ENCODE measurements at regions not wholly inside any gene's neighbourhood (a gene's known extent, or its start where the extent isn't known, plus 50 kb on each side); places are given as distances from the start of the nearest gene placed in this dataset.

DNA sequence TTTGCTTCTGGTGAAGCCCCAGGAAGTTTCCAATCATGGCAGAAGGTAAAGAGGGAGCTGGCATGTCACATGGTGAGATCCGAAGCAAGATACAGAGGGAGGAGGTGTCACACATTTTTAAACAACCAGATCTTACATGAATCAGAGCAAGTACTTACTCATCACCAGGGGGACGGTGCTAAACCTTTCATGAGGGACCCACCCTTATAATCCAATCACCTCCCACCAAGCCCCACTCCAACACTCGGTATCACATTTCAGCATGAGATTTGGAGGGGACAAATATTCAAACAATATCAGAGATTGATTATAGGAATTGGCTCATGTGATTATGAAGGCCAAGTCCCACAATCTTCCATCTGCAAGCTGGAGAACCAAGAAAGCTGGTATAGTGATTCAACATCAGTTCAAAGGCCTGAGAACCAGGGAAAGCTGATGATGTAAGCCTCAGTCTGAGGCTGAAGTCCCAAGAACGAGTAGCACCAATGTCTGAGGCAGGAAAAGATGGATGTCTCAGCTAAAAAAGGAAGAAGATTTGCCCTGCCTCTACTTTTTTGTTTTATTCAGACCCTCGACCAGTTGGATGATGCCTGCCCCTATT is 58.6 kb upstream of the WDFY2 start:
- ChIA-PET POLR2A (interaction anchor here (1.4 kb wide), 1 partner anchor 72 kb away, joined by 3 read pairs; no protein-coding TSS in a partner anchor), CTCF (no interaction called here)
- no peaks in the 10 kb centered on the region for H3K36me3 Mint-ChIP-seq (ENCODE audit: insufficient read depth, unreplicated experiment)
- no peaks in the 10 kb centered on the region for H3K27me3 Mint-ChIP-seq (ENCODE audit: insufficient read depth, unreplicated experiment)
- TF ChIP-seq, protein P1, sequence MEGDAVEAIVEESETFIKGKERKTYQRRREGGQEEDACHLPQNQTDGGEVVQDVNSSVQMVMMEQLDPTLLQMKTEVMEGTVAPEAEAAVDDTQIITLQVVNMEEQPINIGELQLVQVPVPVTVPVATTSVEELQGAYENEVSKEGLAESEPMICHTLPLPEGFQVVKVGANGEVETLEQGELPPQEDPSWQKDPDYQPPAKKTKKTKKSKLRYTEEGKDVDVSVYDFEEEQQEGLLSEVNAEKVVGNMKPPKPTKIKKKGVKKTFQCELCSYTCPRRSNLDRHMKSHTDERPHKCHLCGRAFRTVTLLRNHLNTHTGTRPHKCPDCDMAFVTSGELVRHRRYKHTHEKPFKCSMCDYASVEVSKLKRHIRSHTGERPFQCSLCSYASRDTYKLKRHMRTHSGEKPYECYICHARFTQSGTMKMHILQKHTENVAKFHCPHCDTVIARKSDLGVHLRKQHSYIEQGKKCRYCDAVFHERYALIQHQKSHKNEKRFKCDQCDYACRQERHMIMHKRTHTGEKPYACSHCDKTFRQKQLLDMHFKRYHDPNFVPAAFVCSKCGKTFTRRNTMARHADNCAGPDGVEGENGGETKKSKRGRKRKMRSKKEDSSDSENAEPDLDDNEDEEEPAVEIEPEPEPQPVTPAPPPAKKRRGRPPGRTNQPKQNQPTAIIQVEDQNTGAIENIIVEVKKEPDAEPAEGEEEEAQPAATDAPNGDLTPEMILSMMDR (IDR thresholded peaks at IDR 0.05; ENCODE audit: insufficient read depth in 1 of 2, low read depth in 1 of 2, low read length in 1 of 2, severe bottlenecking in 1 of 2, unreplicated experiment in 1 of 2): no peak
- H3K27ac Mint-ChIP-seq (ENCODE audit: unreplicated experiment): no peak overlapping the region
- no peaks in the 10 kb centered on the region for H3K4me1 Mint-ChIP-seq (ENCODE audit: low read depth, unreplicated experiment)
- BruUV-seq (replicated peaks): no TSS peak
- no peaks in the 10 kb centered on the region for H3K9me3 ChIP-seq
- H3K4me3 Mint-ChIP-seq (ENCODE audit: unreplicated experiment): no peak overlapping the region
- no peaks in the 10 kb centered on the region for H3K9me3 Mint-ChIP-seq (ENCODE audit: unreplicated experiment)
- no peaks in the 10 kb centered on the region for H3K27me3 ChIP-seq (replicated peaks; ENCODE audit: control insufficient read depth, insufficient read depth, low read length)
- peaks cover 13% of the 10 kb centered on the region for H3K4me1 ChIP-seq
- H3K36me3 ChIP-seq (ENCODE audit: control insufficient read depth, insufficient read depth, low read length): no peaks in the 10 kb centered on the region
- no peak overlapping the region for H3K4me3 ChIP-seq (ENCODE audit: low read depth, low read length)
- no peak for DNase-seq
- intact Hi-C loops (cut with micrococcal nuclease; ENCODE audit: unreplicated experiment): no loop called here

DNA sequence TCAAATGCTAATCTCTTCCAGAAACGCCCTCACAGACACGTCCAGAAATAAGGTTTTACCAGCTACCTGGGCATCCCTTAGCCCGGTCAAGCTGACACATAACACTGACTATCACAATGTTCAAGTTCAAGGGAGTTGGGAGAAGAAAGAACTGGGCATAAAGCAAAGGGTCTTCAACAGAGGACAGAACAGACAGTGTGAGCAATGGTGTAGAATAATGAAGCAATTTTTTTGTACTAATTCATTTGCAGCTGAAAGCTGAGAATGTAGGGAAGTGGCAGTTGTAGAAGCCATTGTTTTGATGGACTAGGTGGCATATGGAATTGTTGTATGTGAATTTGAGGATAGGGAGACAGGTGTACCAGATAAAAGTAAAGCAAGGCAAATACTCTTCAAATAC is 58.1 kb upstream of the WDFY2 start:
- Mint-ChIP-seq H3K4me3 (ENCODE audit: unreplicated experiment) (no peak overlapping the region), H3K4me1 (ENCODE audit: low read depth, unreplicated experiment) (no peaks in the 10 kb centered on the region), H3K9me3 (ENCODE audit: unreplicated experiment) (no peaks in the 10 kb centered on the region), H3K27ac (ENCODE audit: unreplicated experiment) (no peak overlapping the region), H3K36me3 (ENCODE audit: insufficient read depth, unreplicated experiment) (no peaks in the 10 kb centered on the region), H3K27me3 (ENCODE audit: insufficient read depth, unreplicated experiment) (no peaks in the 10 kb centered on the region)
- TF ChIP-seq, protein P1 (IDR thresholded peaks at IDR 0.05; ENCODE audit: insufficient read depth in 1 of 2, low read depth in 1 of 2, low read length in 1 of 2, severe bottlenecking in 1 of 2, unreplicated experiment in 1 of 2): no peak
- DNase-seq: no peak
- no peaks in the 10 kb centered on the region for H3K36me3 ChIP-seq (ENCODE audit: control insufficient read depth, insufficient read depth, low read length)
- CTCF ChIA-PET: no interaction called here
- POLR2A ChIA-PET: interaction anchor here (1.4 kb wide), 1 partner anchor 73 kb away, joined by 3 read pairs; no protein-coding TSS in a partner anchor
- no TSS peak for BruUV-seq (replicated peaks)
- intact Hi-C loops (cut with micrococcal nuclease; ENCODE audit: unreplicated experiment): no loop called here
- peaks cover 13% of the 10 kb centered on the region for H3K4me1 ChIP-seq
- no peaks in the 10 kb centered on the region for H3K9me3 ChIP-seq
- no peak overlapping the region for H3K4me3 ChIP-seq (ENCODE audit: low read depth, low read length)
- no peaks in the 10 kb centered on the region for H3K27me3 ChIP-seq (replicated peaks; ENCODE audit: control insufficient read depth, insufficient read depth, low read length)

DNA sequence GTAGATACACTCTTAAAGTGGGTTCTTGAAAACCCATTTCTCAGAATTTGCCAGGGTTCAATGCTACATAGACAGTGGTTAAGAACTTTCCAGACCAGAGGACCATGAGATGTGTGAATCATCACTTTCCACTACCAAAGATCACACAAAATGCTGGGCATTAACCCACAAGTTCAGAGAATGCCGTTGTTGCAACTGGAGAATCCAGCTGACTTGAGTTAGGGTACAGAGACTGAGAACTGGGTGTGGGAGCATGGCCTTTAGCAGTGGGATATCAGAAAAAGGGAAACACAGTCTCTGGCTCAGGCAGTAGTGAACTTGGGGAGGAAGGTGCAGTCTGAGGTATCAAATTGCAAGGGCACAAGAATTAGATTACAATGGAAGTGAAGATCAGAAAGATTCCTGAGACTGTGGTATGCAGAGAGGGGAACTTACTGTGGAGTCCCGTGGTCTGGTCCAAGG is 51.5 kb upstream of the WDFY2 start:
- no peaks in the 10 kb centered on the region for H3K4me1 ChIP-seq
- ChIA-PET CTCF (no interaction called here), POLR2A (no interaction called here)
- Mint-ChIP-seq H3K4me1 (ENCODE audit: low read depth, unreplicated experiment) (no peaks in the 10 kb centered on the region), H3K9me3 (ENCODE audit: unreplicated experiment) (no peaks in the 10 kb centered on the region), H3K4me3 (ENCODE audit: unreplicated experiment) (no peak overlapping the region), H3K27me3 (ENCODE audit: insufficient read depth, unreplicated experiment) (no peaks in the 10 kb centered on the region), H3K36me3 (ENCODE audit: insufficient read depth, unreplicated experiment) (no peaks in the 10 kb centered on the region), H3K27ac (ENCODE audit: unreplicated experiment) (no peak overlapping the region)
- H3K36me3 ChIP-seq (ENCODE audit: control insufficient read depth, insufficient read depth, low read length): no peaks in the 10 kb centered on the region
- BruUV-seq (replicated peaks): no TSS peak
- TF ChIP-seq, protein P1 (IDR thresholded peaks at IDR 0.05; ENCODE audit: insufficient read depth in 1 of 2, low read depth in 1 of 2, low read length in 1 of 2, severe bottlenecking in 1 of 2, unreplicated experiment in 1 of 2): no peak
- H3K4me3 ChIP-seq (ENCODE audit: low read depth, low read length): no peak overlapping the region
- H3K9me3 ChIP-seq: no peaks in the 10 kb centered on the region
- no peak for DNase-seq
- intact Hi-C loops (cut with micrococcal nuclease; ENCODE audit: unreplicated experiment): no loop called here
- H3K27me3 ChIP-seq (replicated peaks; ENCODE audit: control insufficient read depth, insufficient read depth, low read length): no peaks in the 10 kb centered on the region
